GOT3 (cell line): ENCODE measurements at regions not wholly inside any gene's neighbourhood (a gene's known extent, or its start where the extent isn't known, plus 50 kb on each side); places are given as distances from the start of the nearest gene placed in this dataset.

ENCODE experiments used
- DNase-seq: peaks from one replicate; lab custom pipeline; 2025; ENCODE audit warnings: mixed read lengths; lab: John Stamatoyannopoulos, UW

- no peak for DNase-seq
Observed at GRCh38 chr2:12207491-12207890, 461.1 kb downstream of the LPIN1 start.

GRCh38 chr2:12210016-12210933 lies 463.8 kb downstream of the LPIN1 start:
- DNase-seq: no peak

- no peak for DNase-seq
Observed at GRCh38 chr2:12211326-12212175, 465.1 kb downstream of the LPIN1 start.

GRCh38 chr2:12212841-12213597 lies 466.6 kb downstream of the LPIN1 start:
- DNase-seq: no peak

- DNase-seq: no peak
Observed at GRCh38 chr2:12217175-12217574, 470.7 kb downstream of the LPIN1 start.

GRCh38 chr2:12219761-12220160 lies 473.3 kb downstream of the LPIN1 start:
- DNase-seq: no peak

GRCh38 chr2:12221584-12221983 lies 475.2 kb downstream of the LPIN1 start:
- no peak for DNase-seq

GRCh38 chr2:12222554-12222953 lies 476.1 kb downstream of the LPIN1 start:
- no peak for DNase-seq

GRCh38 chr2:12223732-12224131 lies 477.3 kb downstream of the LPIN1 start:
- DNase-seq: no peak

- DNase-seq: no peak
Observed at GRCh38 chr2:12226653-12227052, 480.2 kb downstream of the LPIN1 start.

GRCh38 chr2:12227941-12228608 lies 481.6 kb downstream of the LPIN1 start:
- DNase-seq: no peak

- DNase-seq: no peak
Observed at GRCh38 chr2:12231288-12231687, 484.9 kb downstream of the LPIN1 start.

GRCh38 chr2:12232876-12233275 lies 483.9 kb upstream of the TRIB2 start:
- DNase-seq: no peak

GRCh38 chr2:12236136-12236844 lies 480.4 kb upstream of the TRIB2 start:
- no peak for DNase-seq

GRCh38 chr2:12240206-12240605 lies 476.5 kb upstream of the TRIB2 start:
- DNase-seq: no peak

- DNase-seq: no peak
Observed at GRCh38 chr2:12243381-12243780, 473.4 kb upstream of the TRIB2 start.

- no peak for DNase-seq
Observed at GRCh38 chr2:12244070-12244469, 472.7 kb upstream of the TRIB2 start.

- no peak for DNase-seq
Observed at GRCh38 chr2:12251121-12251520, 465.6 kb upstream of the TRIB2 start.

GRCh38 chr2:12251749-12252148 lies 465.0 kb upstream of the TRIB2 start:
- DNase-seq: no peak

GRCh38 chr2:12253167-12253778 lies 463.5 kb upstream of the TRIB2 start:
- no peak for DNase-seq
